ENCODE measurements at regions not wholly inside any gene's neighbourhood (a gene's known extent, or its start where the extent isn't known, plus 50 kb on each side); places are given as distances from the start of the nearest gene placed in this dataset.
"Not testable (repeated sequence)": the region's sequence is repeated elsewhere in the genome, so short reads cannot be mapped to it uniquely, and the experiment has no call there.

GRCh38 chr5:90093751-90094485, 315.6 kb downstream of the CETN3 start:
- Histone ChIP-seq H3K4me3 (no peak overlapping the region), H3K27ac (no peak overlapping the region)

GRCh38 chr5:90092734-90093133, 316.8 kb downstream of the CETN3 start:
- Histone ChIP-seq H3K27ac (no peak overlapping the region), H3K4me3 (no peak overlapping the region)

GRCh38 chr5:90084342-90084741, 325.2 kb downstream of the CETN3 start:
- H3K27ac ChIP-seq = no peak overlapping the region
- no peak overlapping the region for H3K4me3 ChIP-seq

GRCh38 chr5:90073026-90073570, 336.5 kb downstream of the CETN3 start:
- H3K4me3 ChIP-seq = peak overlapping the region in 1 of 7 experiments; percentile 33
- H3K27ac ChIP-seq = not testable (repeated sequence)

- H3K4me3 ChIP-seq = no peak overlapping the region
- H3K27ac ChIP-seq = no peak overlapping the region
These were observed 337.9 kb downstream of the CETN3 start for GRCh38 chr5:90071656-90072055.

GRCh38 chr5:90071066-90071465, 338.5 kb downstream of the CETN3 start:
- H3K27ac ChIP-seq = no peak overlapping the region
- H3K4me3 ChIP-seq = no peak overlapping the region

GRCh38 chr5:90066920-90067319, 342.6 kb downstream of the CETN3 start:
- H3K4me3 ChIP-seq = no peak overlapping the region
- no peak overlapping the region for H3K27ac ChIP-seq

GRCh38 chr5:90056911-90057705, 352.4 kb downstream of the CETN3 start:
- Histone ChIP-seq H3K27ac (no peak overlapping the region), H3K4me3 (no peak overlapping the region)

GRCh38 chr5:90055831-90056328, 353.7 kb downstream of the CETN3 start:
- no peak overlapping the region for H3K27ac ChIP-seq

GRCh38 chr5:90054612-90055011, 354.9 kb downstream of the CETN3 start:
- Histone ChIP-seq H3K4me3 (no peak overlapping the region), H3K27ac (no peak overlapping the region)

More at GRCh38 chr5:90055831-90056328, 353.7 kb downstream of the CETN3 start:
- H3K4me3 ChIP-seq = no peak overlapping the region

- H3K4me3 ChIP-seq = no peak overlapping the region
These were observed 357.8 kb downstream of the CETN3 start for GRCh38 chr5:90051756-90052155.

GRCh38 chr5:90050103-90050502, 359.5 kb downstream of the CETN3 start:
- no peak overlapping the region for H3K27ac ChIP-seq
- no peak overlapping the region for H3K4me3 ChIP-seq

More at GRCh38 chr5:90051756-90052155, 357.8 kb downstream of the CETN3 start:
- no peak overlapping the region for H3K27ac ChIP-seq

- Histone ChIP-seq H3K27ac (no peak overlapping the region), H3K4me3 (no peak overlapping the region)
These were observed 362.4 kb downstream of the CETN3 start for GRCh38 chr5:90047113-90047512.

GRCh38 chr5:90040082-90040481, 369.5 kb downstream of the CETN3 start:
- H3K27ac ChIP-seq, H3K4me3 ChIP-seq: not testable (repeated sequence)

GRCh38 chr5:90037646-90038045, 371.9 kb downstream of the CETN3 start:
- Histone ChIP-seq H3K4me3 (no peak overlapping the region), H3K27ac (no peak overlapping the region)

- Histone ChIP-seq H3K4me3 (no peak overlapping the region), H3K27ac (no peak overlapping the region)
These were observed 386.9 kb downstream of the CETN3 start for GRCh38 chr5:90022711-90023053.

GRCh38 chr5:90022002-90022710, 387.4 kb downstream of the CETN3 start:
- Histone ChIP-seq H3K27ac (no peak overlapping the region), H3K4me3 (no peak overlapping the region)

- H3K4me3 ChIP-seq = peak overlapping the region in 1 of 7 experiments; percentile 9
These were observed 388.7 kb downstream of the CETN3 start for GRCh38 chr5:90020575-90021538.

GRCh38 chr5:90017239-90017638, 392.3 kb downstream of the CETN3 start:
- no peak overlapping the region for H3K4me3 ChIP-seq
- no peak overlapping the region for H3K27ac ChIP-seq

More at GRCh38 chr5:90020575-90021538, 388.7 kb downstream of the CETN3 start:
- H3K27ac ChIP-seq = peak overlapping the region in 2 of 21 experiments; percentile 8 to 29
